GM12872 (cell line): ENCODE measurements at regions not wholly inside any gene's neighbourhood (a gene's known extent, or its start where the extent isn't known, plus 50 kb on each side); places are given as distances from the start of the nearest gene placed in this dataset.

Source experiments
- CTCF ChIP-seq: IDR thresholded peaks from 3 replicates; pipeline ENCODE4 v1.5.1; 2011; ENCODE audit warnings: low read depth, mild to moderate bottlenecking, low read length, moderate library complexity; ENCODE audit not compliant: insufficient read depth

GRCh38 chr6:144736763-144737162, 451.6 kb downstream of the UTRN start:
- TF ChIP-seq CTCF: no peak

GRCh38 chr6:144737998-144738397, 452.9 kb downstream of the UTRN start:
- no peak for TF ChIP-seq CTCF

GRCh38 chr6:144739873-144740272, 454.7 kb downstream of the UTRN start:
- no peak for TF ChIP-seq CTCF

- TF ChIP-seq CTCF: no peak
Observed at GRCh38 chr6:144741659-144742058, 456.5 kb downstream of the UTRN start.

- no peak for TF ChIP-seq CTCF
Observed at GRCh38 chr6:144742779-144743178, 457.6 kb downstream of the UTRN start.

- no peak for TF ChIP-seq CTCF
Observed at GRCh38 chr6:144744720-144745119, 459.6 kb downstream of the UTRN start.

- no peak for TF ChIP-seq CTCF
Observed at GRCh38 chr6:144745439-144745838, 460.3 kb downstream of the UTRN start.
